ENCODE measurements at regions not wholly inside any gene's neighbourhood (a gene's known extent, or its start where the extent isn't known, plus 50 kb on each side); places are given as distances from the start of the nearest gene placed in this dataset.

DNA sequence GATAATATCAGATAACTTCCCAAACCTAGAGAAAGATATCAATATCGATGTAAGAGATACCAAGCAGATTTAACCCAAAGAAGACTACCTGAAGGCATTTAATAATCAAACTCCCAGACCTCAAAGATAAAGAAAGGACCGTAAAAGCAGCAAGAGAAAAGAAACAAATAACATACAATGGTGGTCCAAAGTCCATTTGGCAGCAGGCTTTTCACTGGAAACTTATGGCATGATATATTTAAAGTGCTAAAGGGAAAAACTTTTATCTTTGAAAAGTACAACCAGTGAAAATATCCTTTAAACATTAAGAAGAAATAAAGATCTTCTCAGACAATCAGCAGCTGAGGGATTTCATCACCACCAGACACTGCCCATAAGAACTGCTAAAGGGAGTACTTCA, 812.7 kb upstream of the ADAMTS5 start:
- peaks cover 5% of the 10 kb centered on the region for H3K4me1 Mint-ChIP-seq
- H3K36me3 Mint-ChIP-seq = no peaks in the 10 kb centered on the region
- POLR2A ChIA-PET = no interaction called here
- no peak overlapping the region for H3K4me3 Mint-ChIP-seq
- H3K9me3 Mint-ChIP-seq = peaks cover 16% of the 10 kb centered on the region
- no peak for ATAC-seq
- DNase-seq (ENCODE audit: low spot score) = no peak
- H3K27me3 Mint-ChIP-seq (ENCODE audit: low read depth) = no peaks in the 10 kb centered on the region
- H3K27ac Mint-ChIP-seq = no peak overlapping the region
- CTCF ChIA-PET = no interaction called here
- TF ChIP-seq, protein P1, sequence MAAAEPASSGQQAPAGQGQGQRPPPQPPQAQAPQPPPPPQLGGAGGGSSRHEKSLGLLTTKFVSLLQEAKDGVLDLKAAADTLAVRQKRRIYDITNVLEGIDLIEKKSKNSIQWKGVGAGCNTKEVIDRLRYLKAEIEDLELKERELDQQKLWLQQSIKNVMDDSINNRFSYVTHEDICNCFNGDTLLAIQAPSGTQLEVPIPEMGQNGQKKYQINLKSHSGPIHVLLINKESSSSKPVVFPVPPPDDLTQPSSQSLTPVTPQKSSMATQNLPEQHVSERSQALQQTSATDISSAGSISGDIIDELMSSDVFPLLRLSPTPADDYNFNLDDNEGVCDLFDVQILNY (CRISPR knock-in tag; IDR thresholded peaks at IDR 0.05) = no peak
- TF ChIP-seq, protein P2, sequence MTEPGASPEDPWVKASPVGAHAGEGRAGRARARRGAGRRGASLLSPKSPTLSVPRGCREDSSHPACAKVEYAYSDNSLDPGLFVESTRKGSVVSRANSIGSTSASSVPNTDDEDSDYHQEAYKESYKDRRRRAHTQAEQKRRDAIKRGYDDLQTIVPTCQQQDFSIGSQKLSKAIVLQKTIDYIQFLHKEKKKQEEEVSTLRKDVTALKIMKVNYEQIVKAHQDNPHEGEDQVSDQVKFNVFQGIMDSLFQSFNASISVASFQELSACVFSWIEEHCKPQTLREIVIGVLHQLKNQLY (CRISPR knock-in tag; IDR thresholded peaks at IDR 0.05) = no peak
- TF ChIP-seq ZNF263 (CRISPR knock-in tag; IDR thresholded peaks at IDR 0.05; ENCODE audit: low read depth) (no peak), NFE2L1 (CRISPR knock-in tag; IDR thresholded peaks at IDR 0.05) (no peak), ZNF232 (CRISPR knock-in tag; IDR thresholded peaks at IDR 0.05) (no peak)
- TF ChIP-seq, protein P3, sequence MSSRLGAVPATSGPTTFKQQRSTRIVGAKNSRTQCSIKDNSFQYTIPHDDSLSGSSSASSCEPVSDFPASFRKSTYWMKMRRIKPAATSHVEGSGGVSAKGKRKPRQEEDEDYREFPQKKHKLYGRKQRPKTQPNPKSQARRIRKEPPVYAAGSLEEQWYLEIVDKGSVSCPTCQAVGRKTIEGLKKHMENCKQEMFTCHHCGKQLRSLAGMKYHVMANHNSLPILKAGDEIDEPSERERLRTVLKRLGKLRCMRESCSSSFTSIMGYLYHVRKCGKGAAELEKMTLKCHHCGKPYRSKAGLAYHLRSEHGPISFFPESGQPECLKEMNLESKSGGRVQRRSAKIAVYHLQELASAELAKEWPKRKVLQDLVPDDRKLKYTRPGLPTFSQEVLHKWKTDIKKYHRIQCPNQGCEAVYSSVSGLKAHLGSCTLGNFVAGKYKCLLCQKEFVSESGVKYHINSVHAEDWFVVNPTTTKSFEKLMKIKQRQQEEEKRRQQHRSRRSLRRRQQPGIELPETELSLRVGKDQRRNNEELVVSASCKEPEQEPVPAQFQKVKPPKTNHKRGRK (CRISPR knock-in tag; IDR thresholded peaks at IDR 0.05; ENCODE audit: borderline replicate concordance) = no peak

DNA sequence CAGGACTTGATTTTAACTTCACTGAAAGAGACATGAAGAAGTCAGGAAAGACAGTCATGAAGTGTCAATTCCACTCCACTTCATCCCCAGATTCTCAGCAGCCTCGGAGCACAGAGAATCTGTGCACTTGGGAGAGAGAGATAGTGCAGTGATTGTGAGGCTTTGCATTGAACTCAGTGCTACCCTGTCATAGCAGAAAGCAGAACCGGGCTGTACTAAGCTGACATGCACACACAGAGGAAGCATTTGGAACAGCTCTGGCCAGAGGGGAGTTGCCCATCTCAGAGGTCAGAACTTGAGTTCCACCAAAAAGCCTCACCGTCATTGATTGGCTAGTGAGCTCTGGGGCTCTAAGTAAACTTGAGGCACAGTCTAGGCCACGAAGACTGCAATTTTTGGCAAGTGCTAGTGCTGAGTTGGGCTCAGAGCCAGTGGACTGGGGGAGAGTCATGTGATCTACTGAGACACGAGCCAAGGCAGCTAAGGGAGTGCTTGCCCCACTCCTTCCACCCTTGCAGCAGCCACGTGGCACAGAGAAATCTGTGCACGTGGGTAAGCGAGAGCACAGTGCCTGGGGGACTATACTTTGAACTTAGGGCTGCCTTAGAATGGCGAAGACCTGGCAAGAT, 810.2 kb upstream of the ADAMTS5 start:
- H3K27me3 Mint-ChIP-seq (ENCODE audit: low read depth) = no peaks in the 10 kb centered on the region
- ATAC-seq = no peak
- POLR2A ChIA-PET = no interaction called here
- DNase-seq (ENCODE audit: low spot score) = no peak
- CTCF ChIA-PET = no interaction called here
- H3K27ac Mint-ChIP-seq = no peak overlapping the region
- H3K4me3 Mint-ChIP-seq = no peak overlapping the region
- no peaks in the 10 kb centered on the region for H3K9me3 Mint-ChIP-seq
- no peaks in the 10 kb centered on the region for H3K36me3 Mint-ChIP-seq
- no peaks in the 10 kb centered on the region for H3K4me1 Mint-ChIP-seq
- TF ChIP-seq FOXJ3 (CRISPR knock-in tag; IDR thresholded peaks at IDR 0.05; ENCODE audit: borderline replicate concordance) (no peak), TP53 (CRISPR knock-in tag; IDR thresholded peaks at IDR 0.05) (no peak), ZNF416 (CRISPR knock-in tag; IDR thresholded peaks at IDR 0.05) (no peak), SOX15 (CRISPR knock-in tag; IDR thresholded peaks at IDR 0.05) (no peak), NFE2L1 (CRISPR knock-in tag; IDR thresholded peaks at IDR 0.05) (no peak), MXD4 (CRISPR knock-in tag; IDR thresholded peaks at IDR 0.05; ENCODE audit: borderline replicate concordance) (no peak)
- TF ChIP-seq, protein P4, sequence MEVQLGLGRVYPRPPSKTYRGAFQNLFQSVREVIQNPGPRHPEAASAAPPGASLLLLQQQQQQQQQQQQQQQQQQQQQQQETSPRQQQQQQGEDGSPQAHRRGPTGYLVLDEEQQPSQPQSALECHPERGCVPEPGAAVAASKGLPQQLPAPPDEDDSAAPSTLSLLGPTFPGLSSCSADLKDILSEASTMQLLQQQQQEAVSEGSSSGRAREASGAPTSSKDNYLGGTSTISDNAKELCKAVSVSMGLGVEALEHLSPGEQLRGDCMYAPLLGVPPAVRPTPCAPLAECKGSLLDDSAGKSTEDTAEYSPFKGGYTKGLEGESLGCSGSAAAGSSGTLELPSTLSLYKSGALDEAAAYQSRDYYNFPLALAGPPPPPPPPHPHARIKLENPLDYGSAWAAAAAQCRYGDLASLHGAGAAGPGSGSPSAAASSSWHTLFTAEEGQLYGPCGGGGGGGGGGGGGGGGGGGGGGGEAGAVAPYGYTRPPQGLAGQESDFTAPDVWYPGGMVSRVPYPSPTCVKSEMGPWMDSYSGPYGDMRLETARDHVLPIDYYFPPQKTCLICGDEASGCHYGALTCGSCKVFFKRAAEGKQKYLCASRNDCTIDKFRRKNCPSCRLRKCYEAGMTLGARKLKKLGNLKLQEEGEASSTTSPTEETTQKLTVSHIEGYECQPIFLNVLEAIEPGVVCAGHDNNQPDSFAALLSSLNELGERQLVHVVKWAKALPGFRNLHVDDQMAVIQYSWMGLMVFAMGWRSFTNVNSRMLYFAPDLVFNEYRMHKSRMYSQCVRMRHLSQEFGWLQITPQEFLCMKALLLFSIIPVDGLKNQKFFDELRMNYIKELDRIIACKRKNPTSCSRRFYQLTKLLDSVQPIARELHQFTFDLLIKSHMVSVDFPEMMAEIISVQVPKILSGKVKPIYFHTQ (CRISPR knock-in tag; IDR thresholded peaks at IDR 0.05) = no peak
- TF ChIP-seq, protein P5, sequence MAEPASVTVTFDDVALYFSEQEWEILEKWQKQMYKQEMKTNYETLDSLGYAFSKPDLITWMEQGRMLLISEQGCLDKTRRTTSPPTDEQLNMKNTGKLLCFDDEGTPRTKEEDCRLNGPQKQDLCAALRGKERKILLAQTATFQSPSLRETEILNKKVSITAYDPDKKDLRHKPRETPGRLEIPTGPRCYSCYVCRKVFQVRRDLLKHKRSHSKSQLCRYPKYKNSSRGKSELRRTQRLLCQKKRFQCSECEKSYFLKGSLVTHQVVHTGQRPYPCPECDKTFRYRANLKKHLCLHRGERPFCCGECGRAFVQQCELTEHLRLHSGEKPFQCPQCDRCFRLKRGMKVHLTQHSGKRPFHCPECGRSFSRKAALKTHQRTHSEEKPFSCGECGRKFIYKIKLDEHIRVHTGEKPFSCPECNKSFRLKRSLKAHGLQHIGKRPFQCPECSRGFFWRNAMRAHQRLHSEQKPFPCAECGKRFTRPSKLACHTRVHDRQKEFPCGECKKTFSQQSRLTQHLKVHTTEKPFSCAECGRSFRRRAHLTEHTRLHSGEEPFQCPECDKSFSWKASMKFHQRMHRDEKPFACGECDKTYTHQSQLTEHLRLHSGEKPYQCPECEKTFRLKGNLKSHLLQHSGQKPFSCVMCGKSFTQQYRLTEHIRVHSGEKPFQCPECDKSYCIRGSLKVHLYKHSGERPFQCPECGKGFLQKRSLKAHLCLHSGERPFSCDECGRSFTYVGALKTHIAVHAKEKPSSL (CRISPR knock-in tag; conservative IDR thresholded peaks at IDR 0.05) = no peak
- TF ChIP-seq, protein P6, sequence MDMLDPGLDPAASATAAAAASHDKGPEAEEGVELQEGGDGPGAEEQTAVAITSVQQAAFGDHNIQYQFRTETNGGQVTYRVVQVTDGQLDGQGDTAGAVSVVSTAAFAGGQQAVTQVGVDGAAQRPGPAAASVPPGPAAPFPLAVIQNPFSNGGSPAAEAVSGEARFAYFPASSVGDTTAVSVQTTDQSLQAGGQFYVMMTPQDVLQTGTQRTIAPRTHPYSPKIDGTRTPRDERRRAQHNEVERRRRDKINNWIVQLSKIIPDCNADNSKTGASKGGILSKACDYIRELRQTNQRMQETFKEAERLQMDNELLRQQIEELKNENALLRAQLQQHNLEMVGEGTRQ (CRISPR knock-in tag; IDR thresholded peaks at IDR 0.05) = no peak
- TF ChIP-seq, protein P7, sequence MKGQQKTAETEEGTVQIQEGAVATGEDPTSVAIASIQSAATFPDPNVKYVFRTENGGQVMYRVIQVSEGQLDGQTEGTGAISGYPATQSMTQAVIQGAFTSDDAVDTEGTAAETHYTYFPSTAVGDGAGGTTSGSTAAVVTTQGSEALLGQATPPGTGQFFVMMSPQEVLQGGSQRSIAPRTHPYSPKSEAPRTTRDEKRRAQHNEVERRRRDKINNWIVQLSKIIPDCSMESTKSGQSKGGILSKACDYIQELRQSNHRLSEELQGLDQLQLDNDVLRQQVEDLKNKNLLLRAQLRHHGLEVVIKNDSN (CRISPR knock-in tag; IDR thresholded peaks at IDR 0.05) = no peak
- TF ChIP-seq, protein P8, sequence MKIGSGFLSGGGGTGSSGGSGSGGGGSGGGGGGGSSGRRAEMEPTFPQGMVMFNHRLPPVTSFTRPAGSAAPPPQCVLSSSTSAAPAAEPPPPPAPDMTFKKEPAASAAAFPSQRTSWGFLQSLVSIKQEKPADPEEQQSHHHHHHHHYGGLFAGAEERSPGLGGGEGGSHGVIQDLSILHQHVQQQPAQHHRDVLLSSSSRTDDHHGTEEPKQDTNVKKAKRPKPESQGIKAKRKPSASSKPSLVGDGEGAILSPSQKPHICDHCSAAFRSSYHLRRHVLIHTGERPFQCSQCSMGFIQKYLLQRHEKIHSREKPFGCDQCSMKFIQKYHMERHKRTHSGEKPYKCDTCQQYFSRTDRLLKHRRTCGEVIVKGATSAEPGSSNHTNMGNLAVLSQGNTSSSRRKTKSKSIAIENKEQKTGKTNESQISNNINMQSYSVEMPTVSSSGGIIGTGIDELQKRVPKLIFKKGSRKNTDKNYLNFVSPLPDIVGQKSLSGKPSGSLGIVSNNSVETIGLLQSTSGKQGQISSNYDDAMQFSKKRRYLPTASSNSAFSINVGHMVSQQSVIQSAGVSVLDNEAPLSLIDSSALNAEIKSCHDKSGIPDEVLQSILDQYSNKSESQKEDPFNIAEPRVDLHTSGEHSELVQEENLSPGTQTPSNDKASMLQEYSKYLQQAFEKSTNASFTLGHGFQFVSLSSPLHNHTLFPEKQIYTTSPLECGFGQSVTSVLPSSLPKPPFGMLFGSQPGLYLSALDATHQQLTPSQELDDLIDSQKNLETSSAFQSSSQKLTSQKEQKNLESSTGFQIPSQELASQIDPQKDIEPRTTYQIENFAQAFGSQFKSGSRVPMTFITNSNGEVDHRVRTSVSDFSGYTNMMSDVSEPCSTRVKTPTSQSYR (CRISPR knock-in tag; IDR thresholded peaks at IDR 0.05) = no peak
